ENCODE measurements at regions not wholly inside any gene's neighbourhood (a gene's known extent, or its start where the extent isn't known, plus 50 kb on each side); places are given as distances from the start of the nearest gene placed in this dataset. TPM values are rescaled to one million over a fixed set of nuclear protein-coding genes. Genes with fewer than 3 reads are reported as not detected.
"Not testable (repeated sequence)": the region's sequence is repeated elsewhere in the genome, so short reads cannot be mapped to it uniquely, and the experiment has no call there.

- peak; percentile 60 for DNase-seq
These were observed 51.9 kb upstream of the ROPN1B start for GRCh38 chr3:125917020-125917549.

GRCh38 chr3:125918024-125918423 is 51.0 kb upstream of the ROPN1B start:
- DNase-seq: not testable (repeated sequence)

GRCh38 chr3:125918451-125918850 is 50.5 kb upstream of the ROPN1B start:
- DNase-seq: not testable (repeated sequence)

GRCh38 chr3:125918866-125919265 is 50.1 kb upstream of the ROPN1B start:
- not testable (repeated sequence) for DNase-seq

Small RNA genes in the stretch of these regions (small RNA-seq; reads per million reads assigned to genes)
- not detected for gene AC092902.1 (ENCODE audit: low replicate concordance)
- gene AF186996.2 (ENCODE audit: low replicate concordance): not detected
- gene AF186996.3 (ENCODE audit: low replicate concordance): not detected
- gene MIR548I1 (ENCODE audit: low replicate concordance): not detected
- gene SNRPCP11 (ENCODE audit: low replicate concordance): not detected

All from tongue (tissue), 2 donors.